DND-41 (cell line): ENCODE measurements at regions not wholly inside any gene's neighbourhood (a gene's known extent, or its start where the extent isn't known, plus 50 kb on each side); places are given as distances from the start of the nearest gene placed in this dataset.
"Not testable (repeated sequence)": the region's sequence is repeated elsewhere in the genome, so short reads cannot be mapped to it uniquely, and the experiment has no call there.

Experiments
- ATAC-seq: fragments of 200-7000 bp; cut with Tn5 transposase; 3 replicates; pipeline ENCODE4 v1.9.1; 2021; ENCODE audit warnings: low read depth; ENCODE audit not compliant: insufficient read depth
- DNase-seq: peaks from one replicate; pipeline ENCODE4 v3.0.0-alpha.2; 2020
- H2AFZ ChIP-seq: 2 replicates; pipeline ENCODE4 v1.6.0; 2012; ENCODE audit warnings: low read depth, low read length
- H3K27ac ChIP-seq: 2 replicates; pipeline ENCODE4 v1.5.1; 2012; ENCODE audit warnings: low read length, inconsistent platforms
- H3K27me3 ChIP-seq: fragments of 200-600 bp; sonication (generic); 2 replicates; pipeline ENCODE4 v1.6.0; 2012; ENCODE audit warnings: low read length, mild to moderate bottlenecking, inconsistent platforms; ENCODE audit not compliant: insufficient read depth, poor library complexity
- H3K36me3 ChIP-seq: 2 replicates; pipeline ENCODE4 v1.5.1; 2012; ENCODE audit warnings: low read length, inconsistent platforms; ENCODE audit not compliant: insufficient read depth
- H3K4me1 ChIP-seq: 2 replicates; pipeline ENCODE4 v1.5.1; 2012; ENCODE audit warnings: mild to moderate bottlenecking, low read length; ENCODE audit not compliant: insufficient read depth
- H3K4me2 ChIP-seq: 2 replicates; pipeline ENCODE4 v1.6.0; 2012; ENCODE audit warnings: mild to moderate bottlenecking, moderate library complexity, low read length, inconsistent platforms; ENCODE audit not compliant: insufficient read depth
- H3K4me3 ChIP-seq, 2 experiments: fragments of 200-600 bp in 1 of 2; shearing (Covaris generic) in 1 of 2; 2 replicates each; pipeline ENCODE4 v1.5.1; 2012 to 2016; ENCODE audit warnings: inconsistent platforms in 2 of 2, low read length in 2 of 2, mild to moderate bottlenecking in 2 of 2, low read depth in 1 of 2, moderate library complexity in 1 of 2
- H3K79me2 ChIP-seq: 2 replicates; pipeline ENCODE4 v1.6.0; 2012; ENCODE audit warnings: low read length, inconsistent platforms; ENCODE audit not compliant: insufficient read depth
- H3K9ac ChIP-seq: 2 replicates; pipeline ENCODE4 v1.6.0; 2012; ENCODE audit warnings: low read depth, mild to moderate bottlenecking, inconsistent platforms, low read length, moderate library complexity
- H3K9me3 ChIP-seq: 2 replicates; pipeline ENCODE4 v1.5.1; 2012; ENCODE audit warnings: low read length, moderate library complexity, mild to moderate bottlenecking, inconsistent platforms; ENCODE audit not compliant: insufficient read depth, severe bottlenecking
- H4K20me1 ChIP-seq: 2 replicates; pipeline ENCODE4 v1.6.0; 2012; ENCODE audit warnings: low read length; ENCODE audit not compliant: insufficient read depth
- EZH2 ChIP-seq: IDR thresholded peaks from 3 replicates; pipeline ENCODE4 v1.6.1; 2012; ENCODE audit warnings: borderline replicate concordance, low read depth, mild to moderate bottlenecking, moderate library complexity, low read length, inconsistent platforms; ENCODE audit not compliant: severe bottlenecking
- TF ChIP-seq, protein P1 (sequence below): IDR thresholded peaks from 2 replicates; pipeline ENCODE4 v1.5.1; 2012; ENCODE audit warnings: borderline replicate concordance, low read length, moderate library complexity, mild to moderate bottlenecking; ENCODE audit not compliant: poor library complexity, severe bottlenecking; ENCODE audit errors: extremely low read depth

DNA sequence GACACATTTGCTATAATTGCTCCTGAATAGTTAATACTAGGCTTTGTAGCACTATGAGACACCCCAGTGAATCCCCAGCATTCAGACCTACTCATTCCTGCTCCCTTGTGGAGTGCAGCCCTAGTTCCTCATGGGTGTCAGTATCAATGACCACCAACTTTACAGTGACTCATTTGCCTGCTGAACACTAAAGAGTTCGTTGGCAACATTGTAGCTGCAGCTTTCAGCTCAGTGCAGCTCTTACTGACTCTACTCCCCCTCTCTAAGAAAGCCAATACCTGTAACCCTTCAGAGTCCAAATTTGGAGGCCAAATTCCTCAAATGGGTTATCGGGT lies 127.1 kb upstream of the MTPN start:
- ATAC-seq, result no peak
- Histone ChIP-seq H2AFZ (no peak overlapping the region), H4K20me1 (no peaks in the 10 kb centered on the region), H3K4me3 (no peak overlapping the region), H3K79me2 (0 out of 2 replicates have a peak, but pooled peaks cover 2% of the 10 kb centered on the region), H3K9me3 (no peaks in the 10 kb centered on the region), H3K36me3 (no peaks in the 10 kb centered on the region), H3K27me3 (no peaks in the 10 kb centered on the region), H3K4me1 (no peaks in the 10 kb centered on the region), H3K9ac (no peak overlapping the region), H3K27ac (no peak overlapping the region), H3K4me2 (no peak overlapping the region)
- DNase-seq, result no peak
- TF ChIP-seq, protein P1, sequence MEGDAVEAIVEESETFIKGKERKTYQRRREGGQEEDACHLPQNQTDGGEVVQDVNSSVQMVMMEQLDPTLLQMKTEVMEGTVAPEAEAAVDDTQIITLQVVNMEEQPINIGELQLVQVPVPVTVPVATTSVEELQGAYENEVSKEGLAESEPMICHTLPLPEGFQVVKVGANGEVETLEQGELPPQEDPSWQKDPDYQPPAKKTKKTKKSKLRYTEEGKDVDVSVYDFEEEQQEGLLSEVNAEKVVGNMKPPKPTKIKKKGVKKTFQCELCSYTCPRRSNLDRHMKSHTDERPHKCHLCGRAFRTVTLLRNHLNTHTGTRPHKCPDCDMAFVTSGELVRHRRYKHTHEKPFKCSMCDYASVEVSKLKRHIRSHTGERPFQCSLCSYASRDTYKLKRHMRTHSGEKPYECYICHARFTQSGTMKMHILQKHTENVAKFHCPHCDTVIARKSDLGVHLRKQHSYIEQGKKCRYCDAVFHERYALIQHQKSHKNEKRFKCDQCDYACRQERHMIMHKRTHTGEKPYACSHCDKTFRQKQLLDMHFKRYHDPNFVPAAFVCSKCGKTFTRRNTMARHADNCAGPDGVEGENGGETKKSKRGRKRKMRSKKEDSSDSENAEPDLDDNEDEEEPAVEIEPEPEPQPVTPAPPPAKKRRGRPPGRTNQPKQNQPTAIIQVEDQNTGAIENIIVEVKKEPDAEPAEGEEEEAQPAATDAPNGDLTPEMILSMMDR, result no peak
- TF ChIP-seq EZH2, result no peak

DNA sequence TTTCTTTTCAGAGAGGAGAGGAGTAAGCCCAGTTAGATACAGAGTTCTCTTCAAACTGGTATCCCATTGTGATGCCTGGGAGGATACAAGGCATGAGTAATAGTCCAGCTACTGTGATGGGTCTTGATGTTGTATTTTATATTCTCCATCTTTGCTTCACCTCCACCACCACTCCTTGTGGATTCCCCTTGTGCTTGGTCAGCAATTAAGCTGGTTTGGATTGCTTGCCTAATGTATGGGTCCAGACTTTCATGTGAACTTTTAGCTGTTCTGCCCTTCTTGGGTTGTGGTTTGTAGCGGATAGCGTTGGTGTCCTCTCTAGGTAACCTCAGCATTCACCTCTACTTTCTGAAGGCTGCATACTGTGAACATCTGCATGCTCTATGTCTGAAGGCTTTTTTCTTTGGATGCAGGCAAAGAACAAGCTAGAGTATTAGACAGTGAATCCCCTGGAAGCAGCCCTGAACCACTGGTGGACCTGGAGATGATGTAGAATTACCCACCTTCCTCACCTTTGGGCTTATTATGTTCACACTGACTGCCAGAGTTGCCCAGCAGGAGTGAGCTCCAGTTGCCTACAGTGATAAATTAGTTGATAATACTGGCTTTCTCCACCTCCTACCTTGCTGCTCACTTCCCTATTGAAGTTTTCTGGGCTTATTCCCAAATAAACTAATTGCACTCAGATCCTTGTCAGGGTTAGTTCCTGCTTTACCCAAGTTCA lies 126.5 kb upstream of the MTPN start:
- H4K20me1 ChIP-seq, result no peaks in the 10 kb centered on the region
- DNase-seq (no peak), ATAC-seq (no peak)
- no peak overlapping the region for H2AFZ ChIP-seq
- no peaks in the 10 kb centered on the region for H3K27me3 ChIP-seq
- no peak overlapping the region for H3K9ac ChIP-seq
- H3K79me2 ChIP-seq, result 0 out of 2 replicates have a peak, but pooled peaks cover 2% of the 10 kb centered on the region
- TF ChIP-seq, protein P1, result no peak
- no peak for TF ChIP-seq EZH2
- no peaks in the 10 kb centered on the region for H3K4me1 ChIP-seq
- no peaks in the 10 kb centered on the region for H3K9me3 ChIP-seq
- no peak overlapping the region for H3K4me2 ChIP-seq
- H3K36me3 ChIP-seq, result no peaks in the 10 kb centered on the region
- no peak overlapping the region for H3K27ac ChIP-seq
- no peak overlapping the region for H3K4me3 ChIP-seq

- Histone ChIP-seq H3K79me2 (0 out of 2 replicates have a peak, but pooled peaks cover 2% of the 10 kb centered on the region), H3K4me2 (no peak overlapping the region), H3K9me3 (no peaks in the 10 kb centered on the region), H3K36me3 (no peaks in the 10 kb centered on the region), H3K4me3 (no peak overlapping the region), H4K20me1 (no peaks in the 10 kb centered on the region), H3K4me1 (no peaks in the 10 kb centered on the region), H2AFZ (no peak overlapping the region), H3K27ac (no peak overlapping the region), H3K27me3 (no peaks in the 10 kb centered on the region), H3K9ac (no peak overlapping the region)
- ATAC-seq, result peak; percentile 77
- DNase-seq, result no peak
- no peak for TF ChIP-seq EZH2
- TF ChIP-seq, protein P1, result no peak
Measured at GRCh38 chr7:136102881-136103280, 125.7 kb upstream of the MTPN start.

DNA sequence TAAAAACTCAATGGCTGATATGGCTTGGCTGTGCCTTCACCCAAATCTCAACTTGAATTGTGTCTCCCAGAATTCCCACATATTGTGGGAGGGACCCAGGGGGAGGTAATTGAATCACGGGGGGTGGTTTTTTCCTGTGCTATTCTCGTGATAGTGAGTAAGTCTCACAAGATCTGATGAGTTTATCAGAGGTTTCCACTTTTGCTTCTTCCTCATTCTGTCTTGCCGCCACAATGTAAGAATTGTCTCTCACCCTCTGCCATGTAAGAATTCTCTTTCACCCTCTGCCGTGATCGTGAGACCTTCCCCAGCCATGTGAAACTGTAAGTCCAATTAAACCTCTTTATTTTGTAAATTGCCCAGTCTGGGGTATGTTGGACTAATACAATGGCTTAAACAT lies 115.6 kb upstream of the MTPN start:
- H4K20me1 ChIP-seq, H2AFZ ChIP-seq, H3K4me3 ChIP-seq, H3K79me2 ChIP-seq, H3K27me3 ChIP-seq, H3K27ac ChIP-seq, H3K9ac ChIP-seq, H3K4me2 ChIP-seq, DNase-seq, H3K36me3 ChIP-seq, ATAC-seq, H3K9me3 ChIP-seq, H3K4me1 ChIP-seq: not testable (repeated sequence)
